Upper lobe of left lung (tissue), 6 donors: ENCODE measurements at regions not wholly inside any gene's neighbourhood (a gene's known extent, or its start where the extent isn't known, plus 50 kb on each side); places are given as distances from the start of the nearest gene placed in this dataset.

Source experiments
- ATAC-seq, 2 donors: fragments of 200-7000 bp; cut with Tn5 transposase; one replicate each; pipeline ENCODE4 v1.9.1; 2022; ENCODE audit warnings: mild to moderate bottlenecking in 2 of 2, moderate library complexity in 2 of 2; ENCODE audit not compliant: low FRiP score in 2 of 2
- DNase-seq, 2 donors: peaks; one replicate each; pipeline ENCODE4 v3.0.0-alpha.2; 2019 to 2020
- H3K27ac ChIP-seq, 4 donors: fragments of 200-600 bp; sonication (generic); one replicate each; pipeline ENCODE4 v1.5.1; 2016 to 2019
- H3K27me3 ChIP-seq, 4 donors: fragments of 200-600 bp; sonication (generic); one replicate each; pipeline ENCODE4 v1.5.1; 2017 to 2019
- H3K36me3 ChIP-seq, 4 donors: fragments of 200-600 bp; sonication (generic); one replicate each; pipeline ENCODE4 v1.5.1; 2016 to 2019
- H3K4me1 ChIP-seq, 4 donors: fragments of 200-600 bp; sonication (generic); one replicate each; pipeline ENCODE4 v1.5.1; 2018 to 2019
- H3K4me3 ChIP-seq, 4 donors: fragments of 200-600 bp; sonication (generic); one replicate each; pipeline ENCODE4 v1.5.1; 2017 to 2019; ENCODE audit warnings: mild to moderate bottlenecking in 2 of 4, moderate library complexity in 1 of 4
- H3K9me3 ChIP-seq, 4 donors: fragments of 200-600 bp; sonication (generic); one replicate each; pipeline ENCODE4 v1.5.1; 2018 to 2019
- CTCF ChIP-seq, 6 experiments: fragments of 450-650 bp in 4 of 6; fragments of 200-600 bp in 2 of 6; sonication (generic) in 2 of 6; IDR thresholded peaks; one replicate each; pipeline ENCODE4 v1.5.1; 2016 to 2019; ENCODE audit warnings: antibody characterized with exemption in 6 of 6
- EP300 ChIP-seq, 4 donors: sonication (generic); formaldehyde crosslinking; IDR thresholded peaks; one replicate each; pipeline ENCODE4 v1.5.1; 2017; ENCODE audit warnings: antibody characterized with exemption in 4 of 4, control low read depth in 2 of 4
- POLR2A ChIP-seq, 4 donors: fragments of 450-650 bp; IDR thresholded peaks; one replicate each; pipeline ENCODE4 v1.5.1; 2016 to 2017; ENCODE audit warnings: antibody characterized with exemption in 4 of 4, mild to moderate bottlenecking in 2 of 4
- POLR2AphosphoS5 ChIP-seq, 2 donors: sonication (generic); formaldehyde crosslinking; IDR thresholded peaks; one replicate each; pipeline ENCODE4 v1.5.1; 2017; ENCODE audit warnings: antibody characterized with exemption in 2 of 2
- WGBS, 2 donors: methylation state at CpG; one replicate each; pipeline ENCODE4 v1.1.5; 2017 to 2018; 5-methylcytosine and 5-hydroxymethylcytosine counted together
- donor health status: DM: no; HTN: no; CAD: no; lungs with moderate emphysema.
- donor health status: DM: no; HTN: yes; CAD: no; lungs with severe emphysema.

DNA sequence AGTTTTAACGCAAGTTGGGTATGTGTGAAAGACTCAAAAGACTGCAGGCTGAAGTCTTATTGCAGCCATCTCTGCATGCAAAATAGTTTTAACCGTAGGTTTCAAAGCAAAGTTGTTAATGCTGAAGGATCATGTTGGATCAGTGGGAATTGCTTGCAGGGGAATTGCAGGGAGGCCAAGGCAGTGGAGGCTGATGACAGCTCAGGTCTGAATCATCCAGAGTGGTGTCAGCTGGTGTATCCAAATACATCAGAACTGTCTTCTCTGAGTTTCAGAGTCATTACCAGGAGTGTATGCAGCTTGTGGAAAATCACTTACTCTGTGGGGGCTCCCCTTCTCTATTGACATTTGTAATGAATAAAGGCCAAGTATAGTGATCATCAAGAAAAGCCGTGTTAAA is 435.7 kb downstream of the SH3GL2 start:
- no peak for DNase-seq
- H3K27me3 ChIP-seq: no peaks in the 10 kb centered on the region
- WGBS, 2 donors: 83 to 93% methylated on average over 3 of the region's 3 CpGs
- H3K36me3 ChIP-seq: no peaks in the 10 kb centered on the region
- H3K4me3 ChIP-seq: no peak overlapping the region
- H3K27ac ChIP-seq: no peak overlapping the region
- TF ChIP-seq CTCF (IDR thresholded peaks at IDR 0.05): no peak
- TF ChIP-seq POLR2A (IDR thresholded peaks at IDR 0.05): no peak
- no peak for TF ChIP-seq EP300 (IDR thresholded peaks at IDR 0.05)
- TF ChIP-seq POLR2AphosphoS5 (IDR thresholded peaks at IDR 0.05): no peak
- H3K4me1 ChIP-seq: no peaks in the 10 kb centered on the region
- no peak for ATAC-seq
- no peaks in the 10 kb centered on the region for H3K9me3 ChIP-seq

GRCh38 chr9:18015116-18015515 is 436.2 kb downstream of the SH3GL2 start:
- no peaks in the 10 kb centered on the region for H3K9me3 ChIP-seq
- WGBS, 2 donors: 72 to 100% methylated on average over 1 of the region's 1 CpG
- H3K4me3 ChIP-seq: no peak overlapping the region

DNA sequence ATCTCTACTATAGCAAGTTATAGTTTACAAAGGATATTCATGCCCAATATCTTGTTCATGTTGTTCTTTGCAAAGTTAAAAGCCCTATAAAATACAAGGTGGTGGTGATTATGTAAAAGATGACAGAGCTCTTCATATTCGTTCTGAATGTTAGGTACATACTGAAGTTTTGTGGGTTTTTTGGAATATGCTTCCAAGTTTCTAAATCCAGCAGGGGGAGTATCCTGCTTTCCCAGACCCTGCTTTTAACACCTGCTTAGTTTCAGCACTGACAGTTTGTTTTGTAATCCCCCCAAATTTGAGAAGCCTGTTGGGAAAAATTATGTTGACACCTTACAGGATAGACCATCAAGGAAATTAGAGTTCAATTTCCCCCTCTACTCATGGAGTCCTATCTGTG is 438.3 kb downstream of the SH3GL2 start:
- Histone ChIP-seq H3K4me3 (no peak overlapping the region), H3K4me1 (no peaks in the 10 kb centered on the region), H3K9me3 (no peaks in the 10 kb centered on the region), H3K27ac (no peak overlapping the region), H3K27me3 (no peaks in the 10 kb centered on the region), H3K36me3 (no peaks in the 10 kb centered on the region)
- DNase-seq: no peak
- 44 to 61% methylated on average over 1 of the region's 1 CpG for WGBS, 2 donors
- ATAC-seq: no peak
- TF ChIP-seq POLR2A (IDR thresholded peaks at IDR 0.05) (no peak), CTCF (IDR thresholded peaks at IDR 0.05) (no peak), EP300 (IDR thresholded peaks at IDR 0.05) (no peak), POLR2AphosphoS5 (IDR thresholded peaks at IDR 0.05) (no peak)

More at GRCh38 chr9:18015116-18015515, 436.2 kb downstream of the SH3GL2 start:
- Histone ChIP-seq H3K27ac (no peak overlapping the region), H3K27me3 (no peaks in the 10 kb centered on the region), H3K4me1 (no peaks in the 10 kb centered on the region), H3K36me3 (no peaks in the 10 kb centered on the region)
- no peak for DNase-seq
- ATAC-seq: no peak
- TF ChIP-seq EP300 (IDR thresholded peaks at IDR 0.05) (no peak), POLR2A (IDR thresholded peaks at IDR 0.05) (no peak), POLR2AphosphoS5 (IDR thresholded peaks at IDR 0.05) (no peak), CTCF (IDR thresholded peaks at IDR 0.05) (no peak)

GRCh38 chr9:18018221-18018620 is 439.4 kb downstream of the SH3GL2 start:
- Histone ChIP-seq H3K4me3 (no peak overlapping the region), H3K4me1 (no peaks in the 10 kb centered on the region), H3K9me3 (no peaks in the 10 kb centered on the region), H3K27me3 (no peaks in the 10 kb centered on the region), H3K36me3 (no peaks in the 10 kb centered on the region), H3K27ac (no peak overlapping the region)
- DNase-seq: no peak
- WGBS, 2 donors: 79 to 89% methylated on average over 2 of the region's 2 CpGs
- no peak for TF ChIP-seq EP300 (IDR thresholded peaks at IDR 0.05)
- no peak for ATAC-seq

GRCh38 chr9:18018661-18019060 is 439.8 kb downstream of the SH3GL2 start:
- no peak for TF ChIP-seq CTCF (IDR thresholded peaks at IDR 0.05)
- TF ChIP-seq POLR2A (IDR thresholded peaks at IDR 0.05): no peak
- TF ChIP-seq POLR2AphosphoS5 (IDR thresholded peaks at IDR 0.05): no peak
- no peak for TF ChIP-seq EP300 (IDR thresholded peaks at IDR 0.05)
- H3K27me3 ChIP-seq: no peaks in the 10 kb centered on the region
- ATAC-seq (no peak), DNase-seq (no peak)
- no peak overlapping the region for H3K4me3 ChIP-seq
- WGBS, 2 donors: 63 to 80% methylated on average over 2 of the region's 2 CpGs
- H3K4me1 ChIP-seq: no peaks in the 10 kb centered on the region
- no peaks in the 10 kb centered on the region for H3K36me3 ChIP-seq
- H3K9me3 ChIP-seq: no peaks in the 10 kb centered on the region
- H3K27ac ChIP-seq: no peak overlapping the region
